Endothelial cell of umbilical vein (primary cell): ENCODE measurements at regions not wholly inside any gene's neighbourhood (a gene's known extent, or its start where the extent isn't known, plus 50 kb on each side); places are given as distances from the start of the nearest gene placed in this dataset.

Experiments
- BruUV-seq: library from RNA; stranded (reverse); fragments of 400-500 nt; replicated peaks from 2 replicates; lab custom pipeline; 2021; lab: Mats Ljungman, UMichigan
- CTCF ChIA-PET: fragments of 300-600, 350-600 bp; sonication (Branson Sonifier 250); formaldehyde crosslinking; loops from one replicate; lab custom pipeline; 2021; ENCODE audit warnings: antibody characterized with exemption, inconsistent platforms; lab: Charles Lee
- POLR2A ChIA-PET: fragments of 300-600, 350-600 bp; sonication (Branson Sonifier 250); formaldehyde crosslinking; loops from one replicate; lab custom pipeline; 2021; ENCODE audit warnings: antibody characterized with exemption, inconsistent platforms; lab: Charles Lee
- DNase-seq: peaks from one replicate; pipeline ENCODE4 v3.0.0-alpha.2; 2011; ENCODE audit warnings: low read depth, low spot score
- FAIRE-seq: peaks from 2 replicates; lab custom pipeline; 2011; peaks lifted over from hg19 to GRCh38; lab: Jason Lieb, UNC
- H2AFZ ChIP-seq: 2 replicates; pipeline ENCODE4 v1.6.0; 2012; ENCODE audit warnings: low read depth, low read length, control low read depth, inconsistent platforms
- H3K27ac ChIP-seq: 2 replicates; pipeline ENCODE4 v1.5.1; 2011; ENCODE audit warnings: low read depth, mild to moderate bottlenecking, control low read depth, low read length, moderate library complexity; ENCODE audit not compliant: insufficient read depth
- H3K27me3 ChIP-seq, 2 experiments: 2 replicates each; pipeline versions ENCODE4 v1.6.0 to v1.6.1; 2011; ENCODE audit warnings: low read length in 2 of 2, mixed read lengths in 1 of 2; ENCODE audit not compliant: control insufficient read depth in 2 of 2, insufficient read depth in 2 of 2
- H3K36me3 ChIP-seq, 2 experiments: 2 replicates in 1 of 2; 3 replicates in 1 of 2; pipeline ENCODE4 v1.5.1; 2011; ENCODE audit warnings: low read length in 2 of 2, mild to moderate bottlenecking in 1 of 2, moderate library complexity in 1 of 2; ENCODE audit not compliant: control insufficient read depth in 2 of 2, insufficient read depth in 2 of 2; ENCODE audit errors: extremely low read depth in 1 of 2
- H3K4me1 ChIP-seq: 3 replicates; pipeline ENCODE4 v1.5.1; 2011; ENCODE audit warnings: mild to moderate bottlenecking, low read length; ENCODE audit not compliant: control insufficient read depth, insufficient read depth; ENCODE audit errors: extremely low read depth
- H3K4me2 ChIP-seq: 2 replicates; pipeline ENCODE4 v1.6.1; 2011; ENCODE audit warnings: low read length, control low read depth, mixed read lengths; ENCODE audit not compliant: insufficient read depth
- H3K4me3 ChIP-seq, 3 experiments: fragments of 200-600 bp in 1 of 3; sonication (generic), shearing (Covaris generic) in 1 of 3; replicated peaks in 1 of 3; 2 replicates each; pipeline ENCODE4 v1.5.1; 2011 to 2016; ENCODE audit warnings: control low read depth in 3 of 3, low read length in 3 of 3, mild to moderate bottlenecking in 2 of 3, inconsistent platforms in 1 of 3, low read depth in 1 of 3, moderate library complexity in 1 of 3; ENCODE audit not compliant: insufficient read depth in 1 of 3
- H3K79me2 ChIP-seq: 2 replicates; pipeline ENCODE4 v1.6.0; 2012; ENCODE audit warnings: low read length, inconsistent platforms; ENCODE audit not compliant: control insufficient read depth, insufficient read depth
- H3K9ac ChIP-seq: replicated peaks from 2 replicates; pipeline ENCODE3; 2011; ENCODE audit warnings: low read length, control low read depth; ENCODE audit not compliant: insufficient read depth; ENCODE audit errors: extremely low read depth
- H3K9me1 ChIP-seq: replicated peaks from 3 replicates; pipeline ENCODE4 v1.6.0; 2011; ENCODE audit warnings: mild to moderate bottlenecking, low read length; ENCODE audit not compliant: control insufficient read depth, insufficient read depth; ENCODE audit errors: extremely low read depth
- H3K9me3 ChIP-seq: replicated peaks from 2 replicates; pipeline ENCODE4 v1.5.1; 2012; ENCODE audit warnings: low read length, inconsistent platforms; ENCODE audit not compliant: control insufficient read depth, insufficient read depth
- H4K20me1 ChIP-seq: replicated peaks from 2 replicates; pipeline ENCODE3; 2011; ENCODE audit warnings: mild to moderate bottlenecking, low read length; ENCODE audit not compliant: control insufficient read depth, insufficient read depth; ENCODE audit errors: extremely low read depth
- CTCF ChIP-seq, 2 donors: IDR thresholded peaks; 1 replicate in 1 of 2; 2 replicates in 1 of 2; pipeline ENCODE4 v1.5.1; 2011; ENCODE audit warnings: low read length in 2 of 2, mild to moderate bottlenecking in 2 of 2, moderate library complexity in 2 of 2, control low read depth in 1 of 2, inconsistent platforms in 1 of 2, low read depth in 1 of 2; ENCODE audit not compliant: insufficient read depth in 1 of 2; ENCODE audit errors: extremely low read depth in 1 of 2
- EZH2 ChIP-seq: IDR thresholded peaks from 2 replicates; pipeline ENCODE4 v1.6.1; 2012; ENCODE audit warnings: borderline replicate concordance, low read depth, mild to moderate bottlenecking, moderate library complexity, low read length, inconsistent platforms; ENCODE audit not compliant: severe bottlenecking
- FOS ChIP-seq: IDR thresholded peaks from 2 replicates; pipeline ENCODE4 v1.6.1; 2011; ENCODE audit warnings: mild to moderate bottlenecking, low read length, moderate library complexity, borderline replicate concordance; ENCODE audit not compliant: insufficient read depth
- GATA2 ChIP-seq: IDR thresholded peaks from 2 replicates; pipeline ENCODE4 v1.7.0; 2011; ENCODE audit warnings: low read depth, mild to moderate bottlenecking, moderate library complexity, mixed read lengths, low read length; ENCODE audit not compliant: insufficient read length, insufficient read depth
- JUN ChIP-seq: IDR thresholded peaks from 2 replicates; pipeline ENCODE4 v1.6.1; 2011; ENCODE audit warnings: borderline replicate concordance, low read depth; ENCODE audit not compliant: insufficient read length, insufficient read depth
- MAX ChIP-seq: IDR thresholded peaks from 2 replicates; pipeline ENCODE4 v1.6.1; 2011; ENCODE audit not compliant: insufficient read depth, insufficient read length
- MYC ChIP-seq: IDR thresholded peaks from one replicate; pipeline ENCODE4 v1.6.1; 2011; ENCODE audit warnings: mild to moderate bottlenecking, low read depth, low read length
- POLR2A ChIP-seq: IDR thresholded peaks from 2 replicates; pipeline ENCODE4 v1.6.1; 2012; ENCODE audit warnings: low read depth, mild to moderate bottlenecking, control low read depth, low read length
- POLR2AphosphoS5 ChIP-seq: IDR thresholded peaks from 2 replicates; pipeline ENCODE4 v1.6.1; 2012; ENCODE audit warnings: low read depth, mild to moderate bottlenecking, control low read depth, low read length, moderate library complexity; ENCODE audit not compliant: insufficient read depth
- dilution Hi-C: fragments of 300-500 bp; cut with MboI; formaldehyde crosslinking; loops from one replicate; pipeline ENCODE4 v1.15.0; 2019; ENCODE audit warnings: low sequenced_read_pairs; ENCODE audit not compliant: extremely low pct_ligation_motif_present
- intact Hi-C: fragments of 100-400 bp; cut with micrococcal nuclease; formaldehyde crosslinking; loops from one replicate; pipeline ENCODE4 v1.10.0; 2022

DNA sequence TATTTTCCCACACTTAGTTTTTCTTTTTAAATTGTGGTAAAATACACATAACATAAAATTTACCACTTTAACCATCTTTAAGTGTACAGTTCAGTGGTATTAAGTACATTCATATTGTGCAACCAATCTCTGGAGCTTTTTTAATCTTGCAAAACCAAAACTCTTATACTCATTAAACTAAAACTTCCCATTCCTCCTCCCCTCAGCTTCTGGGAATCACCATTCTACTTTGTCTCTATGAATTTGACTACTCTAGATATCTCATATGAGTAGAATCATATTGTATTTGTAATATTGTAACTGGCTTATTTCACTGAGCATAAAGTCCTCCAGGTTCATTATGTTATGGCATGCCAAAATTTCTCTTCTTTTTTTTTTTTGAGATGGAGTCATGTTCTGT, 86.4 kb upstream of the JAZF1 start:
- CTCF ChIA-PET: no interaction called here
- H3K27ac ChIP-seq: no peak overlapping the region
- no TSS peak for BruUV-seq

More for the DNA sequence above, 86.4 kb upstream of the JAZF1 start:
- Histone ChIP-seq H4K20me1 (no peaks in the 10 kb centered on the region), H3K9ac (no peak overlapping the region), H3K36me3 (no peaks in the 10 kb centered on the region), H2AFZ (no peak overlapping the region), H3K9me1 (no peaks in the 10 kb centered on the region), H3K27me3 (peaks cover 6 to 11% of the 10 kb centered on the region in 2 experiments), H3K79me2 (no peaks in the 10 kb centered on the region), H3K4me1 (no peaks in the 10 kb centered on the region), H3K4me3 (no peak overlapping the region), H3K9me3 (no peaks in the 10 kb centered on the region), H3K4me2 (no peak overlapping the region)
- FAIRE-seq: no peak
- POLR2A ChIA-PET: no interaction called here
- TF ChIP-seq EZH2 (no peak), GATA2 (no peak), CTCF (IDR thresholded peaks at IDR 0.05; ENCODE audit: extremely low read depth in 1 of 2, insufficient read depth in 1 of 2, low read depth in 1 of 2, low read length in 2 of 2) (no peak), POLR2AphosphoS5 (no peak), MAX (no peak), POLR2A (no peak), FOS (no peak), JUN (no peak), MYC (no peak)
- no peak for DNase-seq
- intact Hi-C loops (no loop called here), dilution Hi-C loops (no loop called here)
